ENCODE measurements at regions not wholly inside any gene's neighbourhood (a gene's known extent, or its start where the extent isn't known, plus 50 kb on each side); places are given as distances from the start of the nearest gene placed in this dataset.
"Not testable (repeated sequence)": the region's sequence is repeated elsewhere in the genome, so short reads cannot be mapped to it uniquely, and the experiment has no call there.

DNA sequence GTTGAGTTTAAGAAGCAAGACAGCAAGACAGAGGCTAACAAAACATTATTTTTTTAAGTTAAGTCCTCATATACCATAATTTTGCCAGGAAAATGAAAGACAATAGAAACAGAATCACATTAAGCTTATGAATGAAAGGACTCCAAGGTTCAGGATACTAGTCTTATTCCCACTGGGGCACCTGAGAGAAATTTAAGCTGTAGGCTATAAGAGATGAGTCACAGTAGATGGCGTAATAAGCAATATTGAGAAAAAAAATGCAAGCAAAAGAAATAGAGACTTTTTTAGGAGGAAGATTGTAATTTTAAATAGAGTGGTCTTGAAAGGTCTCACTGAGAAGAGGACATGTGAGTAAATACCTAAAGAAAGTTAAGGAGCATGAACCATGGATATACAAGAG, 57.1 kb upstream of the KIF2B start:
- DNase-seq: no peak

DNA sequence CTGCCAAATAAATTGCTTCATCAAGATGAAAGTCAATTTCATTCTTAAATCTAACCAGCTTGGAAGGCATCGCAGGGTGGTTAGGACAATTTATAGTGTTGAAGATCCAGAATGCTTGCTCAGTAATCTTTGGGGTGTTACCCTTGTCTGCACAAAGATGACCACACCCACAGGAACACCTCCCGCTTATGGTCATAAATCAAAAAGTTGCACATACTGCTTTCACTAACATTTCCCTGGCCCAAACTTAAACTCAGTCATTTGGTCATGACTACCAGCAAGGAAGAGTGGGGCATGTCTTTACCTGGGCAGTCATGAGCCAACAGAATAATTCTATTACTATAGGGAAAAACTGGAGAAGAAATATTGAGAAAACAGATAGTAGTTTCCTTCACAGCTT, 57.6 kb upstream of the KIF2B start:
- DNase-seq: no peak

DNA sequence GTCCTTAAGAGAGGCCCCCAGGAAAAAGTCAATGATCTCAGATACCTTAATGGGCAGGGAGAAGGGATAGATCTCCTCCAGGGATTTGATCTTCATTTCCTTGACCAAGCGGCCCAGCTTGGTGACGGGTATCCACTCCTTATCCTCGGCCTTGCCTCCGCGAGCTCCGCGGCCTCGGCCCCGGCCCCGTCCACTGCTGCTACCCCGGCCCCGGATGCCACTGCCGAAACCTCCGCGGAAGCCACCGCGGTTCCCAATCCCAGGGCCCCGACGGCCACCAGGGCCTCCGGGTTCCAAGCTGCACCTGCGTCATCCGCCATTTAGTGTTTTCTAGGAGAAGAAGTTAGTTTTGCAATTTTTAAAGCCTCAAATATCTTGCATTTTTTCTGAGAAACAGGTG, 65.2 kb upstream of the KIF2B start:
- DNase-seq: no peak

DNA sequence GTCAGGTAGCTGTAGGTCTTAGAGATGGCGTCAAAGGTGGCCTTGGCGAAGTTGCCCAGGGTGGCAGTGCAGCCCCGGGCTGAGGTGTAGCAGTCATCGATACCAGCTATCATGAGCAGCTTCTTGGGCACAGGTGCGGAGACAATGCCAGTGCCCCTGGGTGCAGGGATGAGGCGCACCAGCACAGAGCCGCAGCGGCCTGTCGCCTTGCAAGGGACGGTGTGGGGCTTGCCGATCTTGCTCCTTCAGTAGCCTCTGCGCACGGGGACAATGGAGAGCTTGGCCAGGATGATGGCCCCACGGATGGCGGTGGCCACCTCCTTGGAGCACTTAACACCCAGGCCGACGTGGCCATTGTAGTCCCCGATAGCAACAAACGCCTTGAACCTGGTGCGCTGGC, 65.6 kb upstream of the KIF2B start:
- not testable (repeated sequence) for DNase-seq

DNA sequence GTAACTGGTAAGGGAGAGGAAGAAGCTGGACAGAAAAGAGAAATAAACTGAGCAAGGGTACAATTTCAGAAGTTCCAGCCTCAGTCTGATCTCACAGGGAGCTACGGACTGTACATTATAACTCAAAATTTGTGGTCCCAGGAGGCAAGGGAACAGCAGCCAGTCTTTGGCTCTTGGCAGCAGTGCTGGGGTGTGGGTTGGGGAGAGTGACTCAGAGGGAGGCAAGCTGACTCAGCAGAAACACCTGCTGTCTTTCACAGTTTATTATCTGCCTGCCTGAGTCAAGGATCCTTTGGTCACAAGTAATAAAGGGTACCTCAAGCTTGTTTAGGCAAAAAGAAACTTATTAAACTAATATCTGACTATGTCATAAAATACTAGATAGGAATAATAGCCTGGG, 73.5 kb upstream of the KIF2B start:
- peak; percentile 33 for DNase-seq

DNA sequence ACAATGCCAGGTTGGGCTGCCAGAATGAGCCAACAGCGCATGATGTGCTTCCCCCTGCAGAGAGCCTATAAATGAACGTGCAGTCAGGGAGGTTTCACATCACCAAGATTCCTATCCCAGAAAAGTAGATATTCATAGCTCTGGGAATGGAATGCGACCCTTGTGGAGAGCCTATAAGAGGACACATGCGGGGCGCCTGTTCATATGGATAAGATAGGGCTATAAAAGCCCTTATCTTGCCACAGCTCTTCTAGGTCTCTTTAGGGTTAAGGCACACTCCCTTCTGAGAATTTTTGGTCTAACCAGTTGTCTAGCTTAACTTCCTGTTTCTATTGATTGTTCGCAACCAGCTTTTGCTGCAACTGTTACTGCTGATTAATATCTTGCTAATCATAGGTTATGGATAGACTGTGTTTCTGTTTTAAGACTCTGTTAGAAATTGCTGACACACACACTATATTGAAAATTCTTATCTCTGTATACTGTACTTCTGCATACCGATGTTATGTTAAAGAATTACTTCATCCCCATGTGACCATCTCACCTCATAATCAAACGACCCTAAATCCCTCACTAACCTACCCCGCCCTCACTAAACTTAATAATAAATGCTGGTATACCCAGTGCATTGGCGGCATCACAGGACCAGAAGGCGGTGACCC, 74.4 kb upstream of the KIF2B start:
- DNase-seq: not testable (repeated sequence)

DNA sequence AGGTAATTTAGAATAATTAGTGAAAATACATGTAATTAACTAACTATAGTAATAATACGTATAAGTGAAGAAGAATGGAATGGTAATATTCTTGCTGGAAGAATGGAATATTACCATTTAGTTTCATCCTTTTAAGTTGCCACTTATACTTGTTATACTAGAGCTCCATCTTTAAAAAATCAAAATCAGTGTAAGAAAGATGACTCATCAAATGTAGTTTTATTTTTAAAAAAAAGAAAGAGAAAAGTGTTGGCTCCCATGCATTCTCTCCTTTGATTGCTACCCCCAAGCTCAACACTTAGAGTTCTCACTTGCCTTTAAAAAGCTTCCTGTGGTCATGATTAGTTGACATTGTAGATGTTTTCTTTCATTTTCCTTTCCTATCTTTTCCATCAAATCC, 82.4 kb upstream of the KIF2B start:
- DNase-seq: no peak

DNA sequence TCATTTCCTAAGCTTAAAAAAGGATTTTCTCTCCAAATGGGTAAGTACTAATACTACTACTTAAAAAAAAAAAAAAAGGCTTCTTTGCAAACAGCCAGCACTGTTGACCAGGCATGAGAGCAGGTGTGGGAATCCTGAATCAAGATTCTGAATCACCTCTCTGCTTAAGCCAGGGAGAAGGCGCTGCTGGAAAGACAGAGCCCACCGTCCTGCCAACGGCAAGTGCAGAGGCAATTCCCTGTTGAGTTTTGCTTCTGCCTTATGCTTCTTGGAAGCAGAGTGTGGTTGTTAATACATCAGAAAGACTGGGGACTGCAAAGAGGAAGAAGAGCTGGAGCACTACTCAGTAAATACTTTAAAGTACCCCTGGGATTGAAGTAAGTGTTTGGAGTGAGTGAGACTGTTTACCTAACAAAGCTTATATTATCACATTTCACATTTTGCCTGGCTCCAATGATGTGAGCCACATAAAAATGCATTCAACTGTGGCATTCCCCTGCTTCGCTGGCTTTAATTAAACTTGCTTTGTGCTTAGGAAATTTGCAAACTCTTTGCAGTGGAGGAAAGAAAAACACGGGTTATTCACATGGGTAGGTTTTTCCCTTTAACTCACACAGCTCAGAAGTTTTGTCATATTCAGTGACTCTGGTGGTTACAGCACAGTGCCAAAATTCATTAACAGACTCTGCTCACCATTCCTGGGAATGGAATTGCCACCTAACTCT, 86.0 kb upstream of the KIF2B start:
- no peak for DNase-seq

DNA sequence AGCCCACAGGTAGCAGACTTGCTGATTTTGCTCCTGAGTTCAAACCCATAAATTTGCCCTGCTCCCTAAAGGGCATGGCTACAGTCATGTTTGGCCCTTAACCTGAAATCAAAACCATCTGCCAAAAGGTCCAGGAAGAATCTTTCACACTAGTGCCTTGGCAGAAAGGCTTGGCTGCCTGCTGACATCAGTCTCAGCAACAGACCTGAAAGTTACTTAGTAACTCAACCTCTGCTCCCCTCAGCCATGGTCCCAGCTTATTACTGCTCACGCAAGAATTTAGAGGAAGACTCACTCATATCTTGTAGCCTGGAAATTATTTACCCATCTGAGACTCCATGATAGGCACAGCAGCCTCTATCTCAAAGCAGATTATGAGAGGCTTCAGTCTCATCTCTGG, 98.0 kb upstream of the KIF2B start:
- DNase-seq: no peak

DNA sequence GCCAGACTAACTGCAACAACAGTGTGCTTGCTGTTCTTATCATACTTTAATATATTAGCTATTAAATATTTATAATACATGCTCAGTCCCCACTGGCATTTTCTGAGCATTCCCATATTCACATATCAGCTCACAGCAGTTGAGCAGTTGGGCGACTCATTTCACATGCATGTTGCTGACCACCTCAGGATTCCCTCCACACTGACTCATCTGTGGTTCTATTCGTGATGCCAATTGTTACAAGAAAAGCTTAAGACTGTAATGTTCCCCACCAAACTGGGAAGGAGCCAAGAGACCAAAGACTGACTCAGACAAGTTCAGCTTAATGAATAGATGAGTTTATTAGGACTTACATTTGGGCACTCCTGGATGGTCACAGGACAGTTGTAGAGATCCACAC, 100.3 kb upstream of the KIF2B start:
- no peak for DNase-seq

DNA sequence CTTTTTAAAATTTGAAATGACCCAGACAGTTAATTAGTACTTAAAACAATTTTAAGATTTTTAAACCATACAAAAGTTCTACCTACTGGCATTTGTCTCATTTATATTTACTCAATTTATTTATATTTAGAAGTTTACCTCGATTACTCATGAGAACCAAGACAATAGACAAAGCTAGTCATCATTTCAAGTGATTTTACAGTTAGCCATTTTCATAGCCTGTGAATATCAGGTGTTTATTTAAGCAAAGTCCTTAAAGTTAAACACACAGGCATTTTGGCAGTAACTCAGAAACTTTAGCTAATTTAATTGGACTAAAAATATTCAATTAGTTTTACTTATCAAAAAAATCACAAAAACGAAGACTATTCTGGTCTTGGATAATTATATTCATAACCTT, 101.6 kb upstream of the KIF2B start:
- DNase-seq: no peak

DNA sequence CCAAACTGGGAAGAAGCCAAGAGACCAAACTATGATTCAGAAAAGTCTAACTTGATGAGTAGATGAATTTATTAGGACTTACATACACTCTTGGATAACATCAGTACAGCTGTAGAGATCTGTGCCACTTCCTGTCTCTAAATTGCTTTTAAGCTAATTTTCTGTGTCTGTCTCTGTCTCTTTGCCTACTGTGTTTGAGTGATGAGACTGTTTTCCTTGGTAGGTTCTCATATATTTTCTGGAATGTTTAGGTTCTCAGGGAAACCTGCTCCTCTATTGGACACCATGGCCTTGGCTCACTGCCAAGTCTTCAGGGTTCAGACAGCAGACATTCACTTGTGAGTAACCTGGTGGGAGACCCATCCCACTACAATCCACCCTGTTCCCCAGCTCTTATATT, 103.5 kb upstream of the KIF2B start:
- no peak for DNase-seq

DNA sequence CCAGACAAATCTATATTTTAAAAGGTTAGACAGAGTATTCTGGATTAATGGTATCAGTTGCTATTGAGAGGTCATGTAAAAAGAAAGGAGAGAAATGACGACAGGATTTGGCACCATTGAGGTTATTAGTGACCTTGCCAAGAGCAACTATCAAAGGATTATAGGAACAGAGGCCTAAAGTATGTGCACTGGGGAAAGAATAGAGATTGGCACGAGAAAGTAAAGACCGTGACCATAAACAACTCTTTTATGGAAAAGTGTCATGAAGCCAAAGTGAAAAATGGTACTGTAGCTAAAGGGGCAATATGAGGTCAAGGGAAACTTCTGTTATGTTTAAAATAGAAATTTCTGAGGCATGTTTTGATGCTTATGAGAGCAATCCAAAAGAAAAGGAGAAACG, 115.2 kb upstream of the KIF2B start:
- DNase-seq: no peak

DNA sequence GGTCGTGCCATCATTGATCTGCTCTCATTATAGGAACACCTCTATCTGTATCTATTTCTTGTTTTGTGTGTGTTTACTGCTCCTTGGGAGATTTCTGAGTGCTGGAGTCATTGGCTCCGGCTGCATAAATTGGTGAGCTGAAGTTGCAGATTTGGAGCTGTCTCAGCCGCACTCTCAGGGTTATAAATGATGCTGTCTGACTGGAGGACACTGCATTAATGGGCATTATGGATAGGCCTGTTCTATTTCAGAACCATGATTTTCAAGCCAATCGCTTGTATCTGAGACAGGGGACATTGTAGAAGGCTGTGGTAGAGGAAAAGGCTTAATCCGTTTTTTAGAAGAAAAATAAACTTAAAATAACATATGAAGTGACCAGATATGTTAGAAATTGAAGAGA, 126.4 kb upstream of the KIF2B start:
- DNase-seq: no peak

DNA sequence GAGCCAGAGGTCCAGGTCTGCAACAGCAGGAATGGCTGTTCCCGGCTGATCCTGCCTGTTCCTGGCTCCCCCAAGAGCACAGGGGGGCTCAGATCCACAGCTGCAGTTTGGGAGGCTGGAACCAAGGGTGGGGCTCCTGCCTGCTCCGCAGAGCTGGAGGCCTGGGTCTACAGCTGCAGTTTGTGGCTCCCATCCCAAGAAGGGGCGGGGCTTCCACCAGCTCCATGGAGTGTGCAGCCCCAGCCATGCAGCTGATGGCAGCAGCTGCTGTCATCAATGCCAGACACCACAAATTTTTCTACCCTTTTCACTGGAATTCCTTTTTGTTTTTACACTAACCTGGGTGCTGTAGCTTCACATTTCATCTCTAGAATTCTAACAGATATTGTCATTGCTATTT, 135.4 kb upstream of the KIF2B start:
- no peak for DNase-seq

DNA sequence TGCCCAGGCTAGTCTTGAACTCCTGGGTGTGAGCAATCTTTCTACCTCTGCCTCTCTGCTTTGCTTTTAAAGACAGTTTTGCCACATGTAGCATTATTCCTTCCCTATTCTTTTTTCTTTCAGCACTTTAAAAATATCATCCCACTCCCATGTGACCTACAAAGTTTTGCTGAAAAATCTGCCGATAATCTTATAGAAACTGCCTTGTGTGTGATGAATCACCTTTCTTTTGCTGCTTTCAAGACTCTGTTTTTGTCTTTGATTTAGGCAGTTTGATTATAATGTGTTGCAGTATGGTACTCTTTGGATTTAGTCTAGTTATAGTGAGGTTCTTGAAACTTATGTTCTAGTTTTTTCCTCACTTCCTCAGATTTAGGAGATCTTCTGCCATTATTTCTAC, 142.0 kb upstream of the KIF2B start:
- no peak for DNase-seq

DNA sequence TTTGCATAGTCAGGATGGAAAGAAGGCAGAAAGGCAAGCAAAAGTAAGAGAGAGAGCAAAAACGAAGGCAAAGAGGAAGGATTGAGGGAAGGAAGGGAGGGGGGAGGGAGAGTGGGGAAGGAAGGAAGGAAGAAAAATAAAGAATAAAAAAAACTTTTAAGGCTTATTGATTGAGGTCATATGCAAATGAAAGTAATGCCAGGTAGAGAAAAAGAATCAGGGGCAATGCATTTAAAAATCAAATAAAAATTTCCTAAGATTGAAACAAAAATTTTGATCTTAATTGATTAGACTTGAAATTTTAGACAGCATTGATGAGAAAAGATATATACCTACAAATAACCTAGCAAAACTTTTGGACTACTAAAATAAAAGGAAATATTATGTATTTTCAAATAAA, 153.9 kb upstream of the KIF2B start:
- no peak for DNase-seq

DNA sequence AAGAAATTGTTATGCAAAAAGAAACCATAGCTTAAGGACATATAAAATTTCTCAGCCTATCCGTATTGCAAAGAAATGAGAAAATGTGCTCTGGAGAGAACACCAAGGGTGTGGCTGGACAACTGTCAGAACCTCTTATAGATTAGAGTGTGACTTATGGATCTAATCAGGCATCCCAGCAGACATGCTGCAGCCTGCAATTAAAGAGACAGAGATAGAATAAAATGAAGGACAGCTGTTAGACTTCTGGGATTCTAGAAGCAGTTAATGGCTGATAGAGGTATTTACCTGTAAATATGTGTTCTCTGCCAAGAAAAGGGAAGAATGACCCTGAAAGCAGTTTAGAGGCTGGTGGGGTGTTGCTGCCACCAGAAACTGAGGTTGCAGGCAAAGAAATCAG, 160.1 kb upstream of the KIF2B start:
- no peak for DNase-seq

DNA sequence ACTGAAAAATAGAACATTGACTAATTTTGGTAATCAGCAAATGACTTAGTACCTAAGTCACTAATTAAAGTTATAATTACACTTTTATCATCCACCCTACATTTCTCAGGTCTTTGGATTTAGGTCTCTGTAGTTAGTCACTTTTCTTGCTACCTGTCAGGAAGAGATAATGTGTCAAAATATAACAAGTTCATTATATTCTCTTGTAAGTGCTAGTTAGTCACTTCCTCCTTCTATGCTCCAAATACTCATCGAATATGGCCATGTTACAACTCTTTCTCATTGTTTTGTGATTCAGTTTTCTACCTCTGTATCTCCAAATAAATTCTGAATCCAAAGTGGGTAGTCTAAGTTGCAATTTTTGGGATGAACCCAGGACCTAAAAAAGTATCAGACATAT, 163.5 kb upstream of the KIF2B start:
- DNase-seq: no peak

DNA sequence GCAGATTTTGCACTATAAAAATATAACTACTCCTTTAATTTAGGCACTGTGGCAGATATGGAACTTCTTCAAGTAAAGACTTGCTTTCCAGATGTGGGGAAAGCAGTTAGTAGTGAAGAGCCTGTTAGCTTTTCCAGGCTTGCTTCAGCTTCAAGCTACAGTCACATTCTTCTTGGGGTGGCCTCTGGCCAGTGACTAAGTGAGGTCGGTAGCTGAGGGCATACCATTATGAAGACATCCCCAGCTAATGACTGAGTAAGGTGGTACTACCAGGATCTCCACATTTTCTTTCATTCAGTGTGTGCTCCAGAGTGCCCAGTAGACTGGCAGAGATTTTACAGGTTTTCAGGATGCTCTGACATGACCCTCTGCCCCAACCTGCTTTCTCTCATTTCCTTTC, 167.1 kb upstream of the KIF2B start:
- no peak for DNase-seq

DNA sequence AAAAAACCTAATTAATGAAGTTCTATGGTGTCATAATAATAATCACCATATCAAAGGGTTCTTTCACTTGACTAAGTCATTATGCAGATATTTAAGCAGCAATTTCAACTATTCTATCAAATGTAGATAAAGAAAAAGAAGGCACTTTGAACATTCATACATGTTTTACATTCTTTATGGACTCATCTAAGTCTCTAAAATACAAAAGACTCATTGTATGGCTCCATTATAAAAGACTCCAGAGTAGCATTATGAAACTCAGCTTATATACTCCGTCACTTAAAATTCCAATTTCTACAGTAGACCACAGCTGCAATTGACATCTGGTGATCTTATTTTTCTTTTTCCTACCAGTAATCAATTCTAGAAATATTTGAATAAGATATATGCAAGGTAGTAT, 173.5 kb upstream of the KIF2B start:
- no peak for DNase-seq

DNA sequence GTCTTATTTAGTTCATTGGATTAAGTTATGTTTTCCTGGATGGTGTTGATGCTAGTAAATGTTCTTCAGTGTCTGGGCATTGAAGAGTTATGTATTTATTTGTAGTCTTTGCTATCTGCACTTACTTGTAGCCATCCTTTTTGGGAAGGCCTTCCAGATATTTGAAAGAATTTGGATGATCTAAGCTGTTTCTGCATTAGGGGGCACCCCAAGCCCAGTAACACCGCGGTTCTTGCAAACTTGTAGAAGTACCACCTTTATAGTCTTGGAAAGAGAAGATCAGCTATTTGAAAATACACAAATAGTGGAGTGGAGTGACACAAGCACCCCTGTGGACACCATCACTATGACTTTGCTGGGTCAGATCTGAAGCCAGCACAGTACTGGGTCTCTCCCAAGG, 175.9 kb upstream of the KIF2B start:
- DNase-seq: no peak

DNA sequence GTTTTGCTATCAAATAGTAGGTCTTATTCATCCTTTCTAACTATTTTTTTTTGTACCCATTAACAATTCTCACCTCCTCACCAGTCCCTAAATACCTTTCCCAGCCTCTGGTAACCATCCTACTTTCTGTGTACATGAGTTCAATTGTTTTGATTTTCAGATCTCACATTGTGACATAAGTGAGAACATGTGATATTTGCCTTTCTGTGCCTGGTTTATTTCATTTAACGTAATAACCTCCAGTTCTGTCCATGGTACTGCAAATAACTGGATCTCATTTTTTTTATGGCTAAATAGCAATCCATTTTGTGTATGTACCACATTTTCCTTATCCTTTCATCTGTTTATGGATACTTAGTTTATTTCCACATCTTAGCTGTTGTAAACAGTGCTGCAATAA, 181.9 kb upstream of the KIF2B start:
- DNase-seq: no peak

DNA sequence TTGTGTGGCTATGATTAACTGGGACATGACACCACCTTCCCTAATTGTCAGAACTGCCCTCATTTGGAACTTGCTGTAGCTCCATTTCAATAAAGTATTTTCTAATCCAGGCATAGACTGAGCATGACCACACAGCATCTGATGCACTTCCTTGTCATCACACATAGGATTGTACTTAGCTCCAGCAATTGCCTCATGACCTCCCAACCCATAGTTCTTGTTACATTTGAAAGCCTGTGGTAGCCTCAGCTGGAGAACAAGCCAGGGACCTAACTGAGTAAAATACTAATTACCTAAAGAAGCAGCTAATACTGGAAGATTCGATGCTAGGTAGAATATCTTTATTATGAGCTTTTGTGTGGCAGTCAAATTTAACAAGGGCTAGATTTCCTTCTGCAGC, 187.3 kb upstream of the KIF2B start:
- DNase-seq: no peak

DNA sequence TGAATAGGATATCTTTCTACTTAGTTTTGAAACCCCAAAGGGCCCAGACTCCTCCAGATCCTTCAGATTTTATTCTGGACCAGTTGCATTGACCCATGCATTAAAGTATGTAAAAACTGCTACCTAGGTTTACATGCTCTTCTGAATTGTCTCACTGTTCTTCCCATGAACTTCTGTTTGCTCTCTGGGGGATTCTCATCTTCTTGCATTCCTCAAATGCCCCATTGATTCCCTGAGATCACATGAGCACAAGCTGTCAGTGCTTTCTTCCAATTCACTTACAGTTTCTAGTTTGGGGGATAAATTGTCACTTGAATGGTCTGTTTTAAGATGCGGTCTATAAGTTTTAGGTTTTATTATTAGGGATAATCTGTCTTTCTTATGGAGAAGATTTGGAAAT, 188.9 kb upstream of the KIF2B start:
- no peak for DNase-seq

Data from RPMI8226 (cell line).